Mesendoderm (in vitro differentiated cells): ENCODE measurements at regions not wholly inside any gene's neighbourhood (a gene's known extent, or its start where the extent isn't known, plus 50 kb on each side); places are given as distances from the start of the nearest gene placed in this dataset.
"Not testable (repeated sequence)": the region's sequence is repeated elsewhere in the genome, so short reads cannot be mapped to it uniquely, and the experiment has no call there.

Source experiments
- DNase-seq: peaks from one replicate; pipeline ENCODE4 v3.0.0; 2013
- H2AK5ac ChIP-seq: 2 replicates; pipeline ENCODE4 v1.6.1; 2013; ENCODE audit warnings: low read length, inconsistent platforms
- H2BK120ac ChIP-seq: 2 replicates; pipeline ENCODE4 v1.6.1; 2013; ENCODE audit warnings: low read depth, mild to moderate bottlenecking, low read length, moderate library complexity, mixed read lengths
- H2BK15ac ChIP-seq: replicated peaks from 2 replicates; pipeline ENCODE4 v1.6.1; 2013; ENCODE audit warnings: low read depth, mild to moderate bottlenecking, moderate library complexity
- H2BK5ac ChIP-seq: 2 replicates; pipeline ENCODE4 v1.6.1; 2013; ENCODE audit warnings: low read length, inconsistent platforms
- H3K18ac ChIP-seq: 2 replicates; pipeline ENCODE4 v1.6.1; 2013; ENCODE audit warnings: mild to moderate bottlenecking, low read length, mixed read lengths
- H3K23ac ChIP-seq: one replicate; pipeline ENCODE4 v1.6.1; 2013; ENCODE audit warnings: low read length
- H3K27ac ChIP-seq: 2 replicates; pipeline ENCODE4 v1.5.1; 2013; ENCODE audit warnings: low read depth, mild to moderate bottlenecking, inconsistent platforms, low read length, moderate library complexity
- H3K27me3 ChIP-seq: 2 replicates; pipeline ENCODE4 v1.6.1; 2013; ENCODE audit warnings: low read length, control low read depth, mild to moderate bottlenecking, inconsistent platforms; ENCODE audit not compliant: insufficient read depth, poor library complexity
- H3K36me3 ChIP-seq: 2 replicates; pipeline ENCODE4 v1.6.1; 2013; ENCODE audit warnings: low read length, inconsistent platforms; ENCODE audit not compliant: control insufficient read depth, insufficient read depth
- H3K4ac ChIP-seq: one replicate; pipeline ENCODE4 v1.6.1; 2013; ENCODE audit warnings: low read depth, mild to moderate bottlenecking, low read length, moderate library complexity
- H3K4me1 ChIP-seq: 2 replicates; pipeline ENCODE4 v1.6.1; 2013; ENCODE audit warnings: low read depth, low read length, inconsistent platforms; ENCODE audit not compliant: control insufficient read depth
- H3K4me2 ChIP-seq: 2 replicates; pipeline ENCODE4 v1.6.1; 2013; ENCODE audit warnings: low read length
- H3K4me3 ChIP-seq: 2 replicates; pipeline ENCODE4 v1.5.1; 2013; ENCODE audit warnings: mild to moderate bottlenecking, low read length
- H3K56ac ChIP-seq: one replicate; pipeline ENCODE4 v1.6.1; 2013; ENCODE audit warnings: low read length
- H3K79me1 ChIP-seq: 2 replicates; pipeline ENCODE4 v1.6.1; 2013; ENCODE audit warnings: low read length, inconsistent platforms
- H3K79me2 ChIP-seq: 2 replicates; pipeline ENCODE4 v1.6.1; 2013; ENCODE audit warnings: mild to moderate bottlenecking, low read length; ENCODE audit not compliant: control insufficient read depth, insufficient read depth
- H3K9ac ChIP-seq: 2 replicates; pipeline ENCODE4 v1.6.1; 2013; ENCODE audit warnings: low read length, inconsistent platforms
- H4K5ac ChIP-seq: one replicate; pipeline ENCODE4 v1.6.1; 2013; ENCODE audit warnings: low read length
- H4K8ac ChIP-seq: one replicate; pipeline ENCODE4 v1.6.1; 2013; ENCODE audit warnings: low read depth, mild to moderate bottlenecking, control low read depth, low read length, moderate library complexity
- WGBS: extraction: QIAGEN DNeasy Blood & Tissue Kit; methylation state at CpG from one replicate; pipeline ENCODE4 v1.1.7; 2013; ENCODE audit warnings: low lambda C conversion rate, missing lambda C conversion rate; ENCODE audit not compliant: insufficient coverage; ENCODE audit errors: extremely low coverage; 5-methylcytosine and 5-hydroxymethylcytosine counted together

DNA sequence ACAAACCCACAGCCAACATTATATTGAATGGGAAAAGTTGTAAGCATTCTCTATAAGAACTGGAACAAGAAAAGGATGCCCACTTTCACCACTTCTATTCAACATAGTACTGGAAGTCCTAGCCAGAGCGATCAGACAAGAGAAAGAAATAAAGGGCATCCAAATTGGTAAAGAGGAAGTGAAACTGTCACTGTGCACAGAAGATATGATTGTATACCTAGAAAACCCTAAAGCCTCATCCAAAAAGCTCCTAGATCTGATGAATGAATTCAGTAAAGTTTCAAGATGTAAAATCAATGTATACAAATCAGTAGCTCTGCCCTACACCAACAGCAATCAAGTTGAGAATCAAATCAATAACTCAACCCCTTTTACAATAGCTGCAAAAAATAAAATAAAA lies 69.0 kb downstream of the ADRB2 start:
- H3K56ac ChIP-seq, H4K5ac ChIP-seq, H4K8ac ChIP-seq, H3K9ac ChIP-seq, H2BK15ac ChIP-seq, H3K27me3 ChIP-seq, H2AK5ac ChIP-seq, DNase-seq, H2BK120ac ChIP-seq, H3K4me2 ChIP-seq, H3K4me1 ChIP-seq, H3K36me3 ChIP-seq, H3K4me3 ChIP-seq, H3K79me1 ChIP-seq, H3K4ac ChIP-seq, H3K27ac ChIP-seq, H3K79me2 ChIP-seq, H3K23ac ChIP-seq, H3K18ac ChIP-seq, H2BK5ac ChIP-seq: not testable (repeated sequence)
- no CpG with 5 or more reads among the region's 1 CpG for WGBS

- WGBS: no CpG with 5 or more reads among the region's 9 CpGs
- no peak overlapping the region for H3K18ac ChIP-seq
- DNase-seq: no peak
- no peak overlapping the region for H4K5ac ChIP-seq
- H2BK15ac ChIP-seq: no peak overlapping the region
- H3K4me3 ChIP-seq: no peak overlapping the region
- no peak overlapping the region for H3K23ac ChIP-seq
- H3K27me3 ChIP-seq: no peaks in the 10 kb centered on the region
- no peak overlapping the region for H3K27ac ChIP-seq
- no peaks in the 10 kb centered on the region for H3K36me3 ChIP-seq
- no peak overlapping the region for H2AK5ac ChIP-seq
- H3K56ac ChIP-seq: no peak overlapping the region
- H3K4ac ChIP-seq: no peak overlapping the region
- peaks cover 6% of the 10 kb centered on the region for H3K4me1 ChIP-seq
- H3K9ac ChIP-seq: no peak overlapping the region
- no peaks in the 10 kb centered on the region for H3K79me2 ChIP-seq
- H2BK5ac ChIP-seq: no peak overlapping the region
- H2BK120ac ChIP-seq: no peak overlapping the region
- H3K4me2 ChIP-seq: no peak overlapping the region
- H3K79me1 ChIP-seq: no peaks in the 10 kb centered on the region
- no peak overlapping the region for H4K8ac ChIP-seq
These were observed 71.4 kb downstream of the ADRB2 start for GRCh38 chr5:148897842-148898241.

DNA sequence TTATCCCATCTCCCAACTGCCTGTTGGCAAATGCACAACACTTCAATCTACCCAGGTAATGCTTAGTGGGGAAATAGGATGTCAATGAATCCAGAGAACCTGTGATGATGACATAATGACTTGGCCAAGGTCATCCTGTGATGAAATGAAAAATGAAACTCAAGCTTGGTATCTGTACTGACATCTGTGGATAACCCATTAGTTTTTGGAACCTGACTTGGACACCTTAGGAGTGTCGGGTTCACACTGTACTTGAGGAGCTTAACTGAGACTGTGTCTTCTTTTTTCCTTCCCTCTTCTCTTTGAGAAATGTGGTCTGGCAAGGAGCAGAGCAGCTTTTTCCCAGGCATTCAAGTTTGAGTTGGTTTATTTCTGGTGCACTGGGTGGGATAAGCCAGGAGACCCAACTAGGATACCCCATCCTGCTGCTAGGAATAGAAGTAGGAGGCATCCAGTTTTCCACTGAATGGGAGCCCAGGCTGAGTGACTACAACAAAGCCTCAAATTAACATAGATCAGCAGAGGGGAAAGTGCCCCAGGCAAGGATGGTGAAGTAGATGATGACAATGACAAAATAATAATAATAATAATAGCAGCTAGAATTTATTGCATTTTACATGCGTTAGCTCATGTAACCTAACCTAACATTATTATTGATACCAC lies 72.1 kb downstream of the ADRB2 start:
- WGBS: no CpG with 5 or more reads among the region's 2 CpGs
- Histone ChIP-seq H3K56ac (no peak overlapping the region), H3K18ac (no peak overlapping the region), H3K36me3 (no peaks in the 10 kb centered on the region), H3K79me2 (no peaks in the 10 kb centered on the region), H2BK5ac (no peak overlapping the region), H2BK120ac (no peak overlapping the region), H4K5ac (no peak overlapping the region), H3K4me1 (peaks cover 6% of the 10 kb centered on the region), H3K27me3 (no peaks in the 10 kb centered on the region), H3K4ac (no peak overlapping the region), H3K27ac (no peak overlapping the region), H3K4me3 (no peak overlapping the region), H2BK15ac (no peak overlapping the region), H3K4me2 (no peak overlapping the region), H3K9ac (no peak overlapping the region), H2AK5ac (no peak overlapping the region), H3K79me1 (no peaks in the 10 kb centered on the region), H3K23ac (no peak overlapping the region), H4K8ac (no peak overlapping the region)
- DNase-seq: no peak

DNA sequence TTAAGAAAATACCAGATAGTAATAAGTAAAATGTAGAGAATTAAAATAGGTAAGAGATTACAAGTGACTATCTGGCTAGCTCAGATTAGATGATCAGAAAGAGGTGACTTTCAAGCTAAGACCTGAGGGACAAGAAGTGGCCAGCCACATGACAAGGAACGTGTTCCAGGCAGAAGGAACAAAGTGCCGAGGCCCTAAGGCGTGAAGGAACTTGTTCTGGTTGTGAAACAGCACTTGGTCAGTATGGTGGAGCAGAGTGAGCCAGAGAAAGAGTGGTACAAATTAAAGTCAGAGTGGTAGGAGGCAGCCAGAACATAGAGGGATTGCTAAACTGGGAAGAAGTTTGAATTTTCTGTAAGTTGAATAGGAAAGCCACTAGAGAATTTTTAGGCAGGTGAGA lies 73.6 kb downstream of the ADRB2 start:
- Histone ChIP-seq H3K56ac (no peak overlapping the region), H2BK5ac (no peak overlapping the region)
- WGBS: no CpG with 5 or more reads among the region's 3 CpGs

GRCh38 chr5:148902478-148902877 lies 76.1 kb downstream of the ADRB2 start:
- H3K4me1 ChIP-seq: peaks cover 8% of the 10 kb centered on the region
- H3K4me3 ChIP-seq: no peak overlapping the region
- H3K56ac ChIP-seq: no peak overlapping the region
- H3K36me3 ChIP-seq: no peaks in the 10 kb centered on the region
- no peak overlapping the region for H3K9ac ChIP-seq
- DNase-seq: peak; percentile 79
- H3K79me1 ChIP-seq: no peaks in the 10 kb centered on the region
- no peak overlapping the region for H4K8ac ChIP-seq
- no peak overlapping the region for H4K5ac ChIP-seq
- H3K27ac ChIP-seq: no peak overlapping the region
- WGBS: no CpG with 5 or more reads among the region's 2 CpGs
- no peak overlapping the region for H3K4ac ChIP-seq
- peak overlapping the region; percentile 33 for H2BK5ac ChIP-seq
- no peak overlapping the region for H3K4me2 ChIP-seq
- H2BK120ac ChIP-seq: no peak overlapping the region
- H3K27me3 ChIP-seq: no peaks in the 10 kb centered on the region
- H3K18ac ChIP-seq: peak overlapping the region; percentile 71
- no peak overlapping the region for H3K23ac ChIP-seq
- peak overlapping the region; percentile 62 for H2BK15ac ChIP-seq
- no peaks in the 10 kb centered on the region for H3K79me2 ChIP-seq
- H2AK5ac ChIP-seq: no peak overlapping the region

More for the DNA sequence above, 73.6 kb downstream of the ADRB2 start:
- Histone ChIP-seq H3K18ac (no peak overlapping the region), H3K27ac (no peak overlapping the region), H3K4me3 (no peak overlapping the region), H3K4me1 (peaks cover 8% of the 10 kb centered on the region), H3K9ac (no peak overlapping the region), H3K4ac (no peak overlapping the region), H2AK5ac (no peak overlapping the region), H3K36me3 (no peaks in the 10 kb centered on the region), H4K5ac (no peak overlapping the region), H2BK15ac (no peak overlapping the region), H2BK120ac (no peak overlapping the region), H3K23ac (no peak overlapping the region), H3K4me2 (no peak overlapping the region), H3K79me1 (no peaks in the 10 kb centered on the region), H4K8ac (no peak overlapping the region), H3K79me2 (no peaks in the 10 kb centered on the region), H3K27me3 (no peaks in the 10 kb centered on the region)
- no peak for DNase-seq

DNA sequence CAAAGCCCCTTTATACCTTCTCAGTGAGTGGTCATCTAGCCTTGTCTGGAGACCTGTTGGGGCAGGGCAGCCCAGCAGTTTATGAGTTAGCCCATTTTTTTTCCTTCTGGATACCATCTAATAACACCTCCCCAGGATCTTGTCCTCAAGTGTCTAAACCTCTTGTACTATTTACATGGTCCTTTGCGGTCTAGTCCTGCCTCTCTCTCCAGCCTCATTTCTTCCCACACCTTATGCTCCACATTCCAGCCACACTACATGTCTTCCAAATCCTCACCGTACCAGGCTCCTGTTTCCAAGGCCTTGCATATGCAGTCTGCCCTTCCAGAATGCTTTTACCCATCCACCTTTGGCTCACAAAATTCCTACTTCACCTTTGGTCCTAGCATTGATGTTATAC lies 77.2 kb downstream of the ADRB2 start:
- H3K4me2 ChIP-seq: no peak overlapping the region
- WGBS: no CpG with 5 or more reads among the region's 2 CpGs
- no peak overlapping the region for H3K4ac ChIP-seq
- H3K4me3 ChIP-seq: no peak overlapping the region
- peaks cover 8% of the 10 kb centered on the region for H3K4me1 ChIP-seq
- H2BK15ac ChIP-seq: no peak overlapping the region
- H3K27me3 ChIP-seq: no peaks in the 10 kb centered on the region
- H2BK120ac ChIP-seq: peak overlapping the region; percentile 54
- no peak overlapping the region for H3K56ac ChIP-seq
- DNase-seq: no peak
- H4K5ac ChIP-seq: no peak overlapping the region
- H3K27ac ChIP-seq: no peak overlapping the region
- H3K36me3 ChIP-seq: no peaks in the 10 kb centered on the region
- no peak overlapping the region for H2BK5ac ChIP-seq
- no peak overlapping the region for H3K23ac ChIP-seq
- H3K79me1 ChIP-seq: no peaks in the 10 kb centered on the region
- no peak overlapping the region for H4K8ac ChIP-seq
- H3K79me2 ChIP-seq: no peaks in the 10 kb centered on the region
- H3K18ac ChIP-seq: no peak overlapping the region
- no peak overlapping the region for H2AK5ac ChIP-seq
- no peak overlapping the region for H3K9ac ChIP-seq
